T-cell (primary cell): ENCODE measurements at regions not wholly inside any gene's neighbourhood (a gene's known extent, or its start where the extent isn't known, plus 50 kb on each side); places are given as distances from the start of the nearest gene placed in this dataset.
"Not testable (repeated sequence)": the region's sequence is repeated elsewhere in the genome, so short reads cannot be mapped to it uniquely, and the experiment has no call there.

Experiments used
- ATAC-seq, 4 experiments: fragments of 200-7000 bp in 3 of 4; fragments of 150-1000 bp in 1 of 4; cut with Tn5 transposase; replicated peaks in 1 of 4; 1 replicate in 3 of 4; 2 replicates in 1 of 4; pipeline ENCODE4 v1.10.0; 2021; ENCODE audit warnings: moderate library complexity in 3 of 4, mild to moderate bottlenecking in 2 of 4, moderate number of reproducible peaks in 1 of 4
- CTCF ChIA-PET, 2 donors: fragments of 300-600 bp; sonication (Branson Sonifier 250); formaldehyde crosslinking; loops; one replicate each; lab custom pipeline; 2022; ENCODE audit warnings: antibody characterized with exemption in 2 of 2; lab: Charles Lee
- POLR2A ChIA-PET, 2 donors: fragments of 300-600 bp; sonication (Branson Sonifier 250); formaldehyde crosslinking; loops; one replicate each; lab custom pipeline; 2022; ENCODE audit warnings: antibody characterized with exemption in 2 of 2; lab: Charles Lee
- DNase-seq, 35 experiments: peaks; one replicate each; pipeline versions ENCODE4 v3.0.0 to v3.0.0-alpha.2; 2013 to 2023
- H3K27ac ChIP-seq: one replicate; pipeline ENCODE4 v1.5.1; 2013; ENCODE audit warnings: low read length
- H3K27me3 ChIP-seq, 2 experiments: replicated peaks in 1 of 2; 1 replicate in 1 of 2; 2 replicates in 1 of 2; pipeline versions ENCODE4 v1.6.1 to v1.7.0; 2013; ENCODE audit warnings: low read length in 1 of 2, mixed read lengths in 1 of 2; ENCODE audit not compliant: control insufficient read depth in 2 of 2, insufficient read depth in 2 of 2; ENCODE audit errors: extremely low read depth in 1 of 2
- H3K36me3 ChIP-seq, 2 donors: 1 replicate in 1 of 2; 2 replicates in 1 of 2; pipeline versions ENCODE4 v1.6.1 to v1.7.0; 2013; ENCODE audit warnings: low read length in 1 of 2; ENCODE audit not compliant: control insufficient read depth in 2 of 2, insufficient read depth in 1 of 2; ENCODE audit errors: extremely low read depth in 1 of 2
- H3K4me1 ChIP-seq, 2 experiments: 1 replicate in 1 of 2; 2 replicates in 1 of 2; pipeline versions ENCODE4 v1.6.1 to v1.7.0; 2013; ENCODE audit warnings: low read length in 2 of 2, mixed read lengths in 1 of 2; ENCODE audit not compliant: insufficient read depth in 2 of 2, control insufficient read depth in 1 of 2; ENCODE audit errors: extremely low read depth in 1 of 2
- H3K4me3 ChIP-seq, 2 donors: 1 replicate in 1 of 2; 2 replicates in 1 of 2; pipeline versions ENCODE4 v1.5.1 to v1.7.0; 2013; ENCODE audit warnings: mild to moderate bottlenecking in 2 of 2, low read length in 1 of 2, moderate library complexity in 1 of 2; ENCODE audit not compliant: control insufficient read depth in 1 of 2; ENCODE audit errors: extremely low read depth in 1 of 2
- H3K9me3 ChIP-seq: 2 replicates; pipeline ENCODE4 v1.7.0; 2013
- H3K27ac Mint-ChIP-seq, 2 donors: one replicate each; pipeline ENCODE4 v1.8.0; 2020 to 2021; ENCODE audit warnings: mild to moderate bottlenecking in 2 of 2, mixed read lengths in 2 of 2
- H3K27me3 Mint-ChIP-seq, 2 donors: one replicate each; pipeline ENCODE4 v1.8.0; 2021 to 2022; ENCODE audit warnings: mixed read lengths in 2 of 2
- H3K36me3 Mint-ChIP-seq: one replicate; pipeline ENCODE4 v1.8.0; 2021; ENCODE audit warnings: mixed read lengths
- H3K4me1 Mint-ChIP-seq, 3 donors: one replicate each; pipeline ENCODE4 v1.8.0; 2020 to 2022; ENCODE audit warnings: mixed read lengths in 3 of 3, mild to moderate bottlenecking in 1 of 3
- H3K4me3 Mint-ChIP-seq, 3 donors: one replicate each; pipeline ENCODE4 v1.8.0; 2020 to 2022; ENCODE audit warnings: mild to moderate bottlenecking in 3 of 3, mixed read lengths in 3 of 3, moderate library complexity in 3 of 3
- H3K9me3 Mint-ChIP-seq, 3 donors: one replicate each; pipeline ENCODE4 v1.8.0; 2020 to 2022; ENCODE audit warnings: mixed read lengths in 3 of 3
- WGBS: methylation state at CpG from one replicate; pipeline ENCODE4 v1.1.5; 2013; ENCODE audit warnings: missing lambda C conversion rate; ENCODE audit not compliant: insufficient coverage; 5-methylcytosine and 5-hydroxymethylcytosine counted together

GRCh38 chr17:52420555-52421078, 262.1 kb upstream of the CA10 start:
- H3K4me1 Mint-ChIP-seq, result no peaks in the 10 kb centered on the region
- Histone ChIP-seq H3K4me1 (no peaks in the 10 kb centered on the region), H3K36me3 (no peaks in the 10 kb centered on the region), H3K27me3 (no peaks in the 10 kb centered on the region), H3K27ac (no peak overlapping the region), H3K4me3 (no peak overlapping the region), H3K9me3 (no peaks in the 10 kb centered on the region)
- 38% methylated on average over 1 of the region's 2 CpGs for WGBS
- POLR2A ChIA-PET, result no interaction called here
- CTCF ChIA-PET, result no interaction called here
- H3K4me3 Mint-ChIP-seq, result no peak overlapping the region
- DNase-seq, result no peak
- H3K27ac Mint-ChIP-seq, result no peak overlapping the region
- H3K36me3 Mint-ChIP-seq, result no peaks in the 10 kb centered on the region
- H3K9me3 Mint-ChIP-seq, result peaks cover 3 to 25% (median 19%) of the 10 kb centered on the region in 3 donors
- no peaks in the 10 kb centered on the region for H3K27me3 Mint-ChIP-seq
- ATAC-seq, result no peak

DNA sequence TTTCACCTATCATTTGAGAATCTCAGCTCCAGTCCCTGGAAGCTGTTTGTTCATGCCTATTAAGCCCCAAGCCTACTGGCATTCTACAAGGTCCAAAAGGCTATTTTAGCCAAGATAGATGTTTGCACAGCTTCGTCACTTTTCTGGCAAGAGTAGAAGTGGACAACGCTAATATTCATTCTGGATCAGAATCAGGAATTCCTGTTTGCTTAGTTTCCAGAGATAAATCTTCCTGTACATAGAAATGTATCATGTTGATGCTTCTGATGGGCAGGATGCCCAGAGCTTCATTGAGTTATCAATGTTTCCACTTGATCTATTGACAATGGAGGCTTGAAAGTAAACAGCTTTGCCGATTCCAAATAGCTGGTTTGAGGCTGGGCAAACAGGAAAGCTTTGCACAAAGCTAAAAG, 260.7 kb upstream of the CA10 start:
- POLR2A ChIA-PET, result no interaction called here
- Mint-ChIP-seq H3K36me3 (no peaks in the 10 kb centered on the region), H3K4me1 (no peaks in the 10 kb centered on the region), H3K27me3 (no peaks in the 10 kb centered on the region), H3K27ac (no peak overlapping the region), H3K9me3 (peaks cover 0 to 14% (median 13%) of the 10 kb centered on the region in 3 donors), H3K4me3 (no peak overlapping the region)
- Histone ChIP-seq H3K36me3 (no peaks in the 10 kb centered on the region), H3K27ac (no peak overlapping the region), H3K4me1 (no peaks in the 10 kb centered on the region), H3K9me3 (no peaks in the 10 kb centered on the region), H3K27me3 (no peaks in the 10 kb centered on the region), H3K4me3 (no peak overlapping the region)
- 81% methylated on average over 3 of the region's 3 CpGs for WGBS
- no peak for ATAC-seq
- DNase-seq, result no peak
- CTCF ChIA-PET, result no interaction called here

GRCh38 chr17:52410781-52411180, 252.3 kb upstream of the CA10 start:
- H3K36me3 ChIP-seq, result no peaks in the 10 kb centered on the region
- ATAC-seq, result no peak
- Mint-ChIP-seq H3K9me3 (peaks cover 2 to 9% (median 3%) of the 10 kb centered on the region in 3 donors), H3K27me3 (no peaks in the 10 kb centered on the region), H3K27ac (no peak overlapping the region), H3K36me3 (no peaks in the 10 kb centered on the region), H3K4me3 (no peak overlapping the region), H3K4me1 (no peaks in the 10 kb centered on the region)
- H3K9me3 ChIP-seq, result no peaks in the 10 kb centered on the region
- no peaks in the 10 kb centered on the region for H3K4me1 ChIP-seq
- no peak overlapping the region for H3K4me3 ChIP-seq
- CTCF ChIA-PET, result no interaction called here
- POLR2A ChIA-PET, result no interaction called here
- H3K27ac ChIP-seq, result no peak overlapping the region
- DNase-seq, result no peak
- 40% methylated on average over 1 of the region's 1 CpG for WGBS
- H3K27me3 ChIP-seq, result no peaks in the 10 kb centered on the region

DNA sequence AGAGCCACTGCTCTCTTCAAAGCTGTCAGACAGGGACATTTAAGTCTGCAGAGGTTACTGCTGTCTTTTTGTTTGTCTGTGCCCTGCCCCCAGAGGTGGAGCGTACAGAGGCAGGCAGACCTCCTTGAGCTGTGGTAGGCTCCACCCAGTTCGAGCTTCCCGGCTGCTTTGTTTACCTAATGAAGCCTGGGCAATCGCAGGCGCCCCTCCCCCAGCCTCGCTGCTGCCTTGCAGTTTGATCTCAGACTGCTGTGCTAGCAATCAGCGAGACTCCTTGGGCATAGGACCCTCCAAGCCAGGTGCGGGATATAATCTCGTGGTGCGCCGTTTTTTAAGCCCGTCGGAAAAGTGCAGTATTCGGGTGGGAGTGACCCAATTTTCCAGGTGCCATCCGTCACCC, 250.7 kb upstream of the CA10 start:
- H3K4me1 Mint-ChIP-seq, H3K9me3 Mint-ChIP-seq, H3K4me1 ChIP-seq, POLR2A ChIA-PET, H3K36me3 ChIP-seq, H3K4me3 ChIP-seq, H3K27ac Mint-ChIP-seq, CTCF ChIA-PET, H3K27ac ChIP-seq, ATAC-seq, DNase-seq, H3K27me3 Mint-ChIP-seq, H3K36me3 Mint-ChIP-seq, H3K4me3 Mint-ChIP-seq, H3K27me3 ChIP-seq, H3K9me3 ChIP-seq: not testable (repeated sequence)
- WGBS, result 91% methylated on average over 6 of the region's 15 CpGs

GRCh38 chr17:52395308-52395707, 236.8 kb upstream of the CA10 start:
- Mint-ChIP-seq H3K4me3 (no peak overlapping the region), H3K27ac (no peak overlapping the region), H3K4me1 (no peaks in the 10 kb centered on the region), H3K36me3 (no peaks in the 10 kb centered on the region), H3K9me3 (peaks cover 2 to 8% (median 7%) of the 10 kb centered on the region in 3 donors), H3K27me3 (no peaks in the 10 kb centered on the region)
- no peaks in the 10 kb centered on the region for H3K4me1 ChIP-seq
- ChIA-PET CTCF (no interaction called here), POLR2A (no interaction called here)
- no peak for ATAC-seq
- 69% methylated on average over 2 of the region's 3 CpGs for WGBS
- no peaks in the 10 kb centered on the region for H3K9me3 ChIP-seq
- no peak for DNase-seq
- H3K36me3 ChIP-seq, result no peaks in the 10 kb centered on the region
- H3K27me3 ChIP-seq, result no peaks in the 10 kb centered on the region
- H3K4me3 ChIP-seq, result no peak overlapping the region
- no peak overlapping the region for H3K27ac ChIP-seq

GRCh38 chr17:52390422-52390821, 231.9 kb upstream of the CA10 start:
- Mint-ChIP-seq H3K27me3 (no peaks in the 10 kb centered on the region), H3K4me1 (no peaks in the 10 kb centered on the region), H3K9me3 (peaks cover 0 to 4% (median 2%) of the 10 kb centered on the region in 3 donors), H3K4me3 (no peak overlapping the region), H3K27ac (no peak overlapping the region), H3K36me3 (no peaks in the 10 kb centered on the region)
- Histone ChIP-seq H3K4me1 (no peaks in the 10 kb centered on the region), H3K9me3 (no peaks in the 10 kb centered on the region), H3K27me3 (no peaks in the 10 kb centered on the region), H3K36me3 (no peaks in the 10 kb centered on the region), H3K27ac (no peak overlapping the region), H3K4me3 (no peak overlapping the region)
- POLR2A ChIA-PET, result no interaction called here
- CTCF ChIA-PET, result no interaction called here
- no peak for ATAC-seq
- 100% methylated on average over 1 of the region's 1 CpG for WGBS
- DNase-seq, result no peak

DNA sequence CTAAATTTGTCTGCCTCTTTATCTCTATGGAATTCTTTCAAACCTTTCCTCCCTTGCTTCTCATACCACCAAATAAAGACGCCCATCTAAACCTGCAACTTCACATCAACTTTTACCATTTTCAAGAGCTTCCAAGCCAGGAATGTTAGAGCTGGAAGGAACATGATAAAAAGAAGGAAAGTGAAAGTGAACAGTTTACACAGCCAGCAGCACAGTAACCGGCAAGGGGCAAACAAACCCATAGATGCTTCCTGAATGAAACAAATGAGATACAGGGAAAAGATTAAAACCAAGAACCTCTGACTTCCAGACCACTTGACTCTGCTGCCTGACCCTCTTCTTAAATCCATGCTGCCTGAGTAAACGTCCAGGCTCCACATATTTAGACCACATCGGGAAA, 231.1 kb upstream of the CA10 start:
- Histone ChIP-seq H3K27ac (no peak overlapping the region), H3K27me3 (no peaks in the 10 kb centered on the region), H3K36me3 (no peaks in the 10 kb centered on the region), H3K4me3 (no peak overlapping the region), H3K4me1 (no peaks in the 10 kb centered on the region), H3K9me3 (no peaks in the 10 kb centered on the region)
- CTCF ChIA-PET, result no interaction called here
- Mint-ChIP-seq H3K27ac (no peak overlapping the region), H3K36me3 (no peaks in the 10 kb centered on the region), H3K27me3 (no peaks in the 10 kb centered on the region), H3K4me1 (no peaks in the 10 kb centered on the region), H3K4me3 (no peak overlapping the region), H3K9me3 (peaks cover 0 to 4% (median 2%) of the 10 kb centered on the region in 3 donors)
- no peak for DNase-seq
- WGBS, result no CpG with 5 or more reads among the region's 4 CpGs
- POLR2A ChIA-PET, result no interaction called here
- ATAC-seq, result no peak
